NCI-H2171 (cell line): ENCODE measurements at regions not wholly inside any gene's neighbourhood (a gene's known extent, or its start where the extent isn't known, plus 50 kb on each side); places are given as distances from the start of the nearest gene placed in this dataset.

ENCODE experiments used
- DNase-seq: peaks from one replicate; lab custom pipeline; 2025; lab: John Stamatoyannopoulos, UW

- no peak for DNase-seq
Observed at GRCh38 chr2:120425014-120425413, 79.1 kb downstream of the INHBB start.

GRCh38 chr2:120428748-120429147 lies 82.8 kb downstream of the INHBB start:
- DNase-seq: peak; percentile 10

- peak; percentile 30 for DNase-seq
Observed at GRCh38 chr2:120429586-120430500, 83.9 kb downstream of the INHBB start.

- peak; percentile 52 for DNase-seq
Observed at GRCh38 chr2:120430501-120430830, 84.5 kb downstream of the INHBB start.

- no peak for DNase-seq
Observed at GRCh38 chr2:120430957-120431356, 85.0 kb downstream of the INHBB start.

- DNase-seq: no peak
Observed at GRCh38 chr2:120431386-120432292, 85.7 kb downstream of the INHBB start.

- DNase-seq: no peak
Observed at GRCh38 chr2:120432293-120432975, 86.5 kb downstream of the INHBB start.

- no peak for DNase-seq
Observed at GRCh38 chr2:120432976-120433815, 87.3 kb downstream of the INHBB start.

- DNase-seq: no peak
Observed at GRCh38 chr2:120433816-120434290, 87.9 kb downstream of the INHBB start.

GRCh38 chr2:120434492-120435308 lies 88.8 kb downstream of the INHBB start:
- DNase-seq: no peak

- no peak for DNase-seq
Observed at GRCh38 chr2:120435671-120436459, 89.9 kb downstream of the INHBB start.

- DNase-seq: no peak
Observed at GRCh38 chr2:120436460-120436739, 90.5 kb downstream of the INHBB start.

GRCh38 chr2:120436885-120437603 lies 91.1 kb downstream of the INHBB start:
- no peak for DNase-seq

GRCh38 chr2:120437604-120438000 lies 91.7 kb downstream of the INHBB start:
- DNase-seq: no peak

- no peak for DNase-seq
Observed at GRCh38 chr2:120438301-120439066, 92.5 kb downstream of the INHBB start.

GRCh38 chr2:120439067-120439368 lies 93.1 kb downstream of the INHBB start:
- no peak for DNase-seq

- DNase-seq: peak; percentile 18
Observed at GRCh38 chr2:120439637-120440384, 93.9 kb downstream of the INHBB start.
